Breast epithelium (tissue), 4 donors: ENCODE measurements at regions not wholly inside any gene's neighbourhood (a gene's known extent, or its start where the extent isn't known, plus 50 kb on each side); places are given as distances from the start of the nearest gene placed in this dataset.
"Not testable (repeated sequence)": the region's sequence is repeated elsewhere in the genome, so short reads cannot be mapped to it uniquely, and the experiment has no call there.

Experiments
- DNase-seq, 2 donors: peaks; one replicate each; pipeline ENCODE4 v3.0.0-alpha.2; 2019; ENCODE audit warnings: low spot score in 2 of 2
- H3K27ac ChIP-seq, 2 donors: fragments of 200-600 bp; sonication (generic) in 1 of 2; one replicate each; pipeline ENCODE4 v1.5.1; 2016 to 2019; ENCODE audit warnings: mild to moderate bottlenecking in 1 of 2
- H3K27me3 ChIP-seq, 2 donors: fragments of 200-600 bp; sonication (generic) in 1 of 2; one replicate each; pipeline versions ENCODE4 v1.5.1 to v1.6.0; 2017 to 2019; ENCODE audit warnings: control low read depth in 1 of 2, mild to moderate bottlenecking in 1 of 2
- H3K36me3 ChIP-seq: fragments of 200-600 bp; one replicate; pipeline ENCODE4 v1.5.1; 2019
- H3K4me1 ChIP-seq, 2 donors: fragments of 200-600 bp; sonication (generic); one replicate each; pipeline ENCODE4 v1.5.1; 2016 to 2019; ENCODE audit warnings: control low read depth in 1 of 2
- H3K4me3 ChIP-seq, 3 donors: fragments of 200-600 bp; sonication (generic); 1 replicate in 2 of 3; 2 replicates in 1 of 3; pipeline ENCODE4 v1.5.1; 2016 to 2019; ENCODE audit warnings: mild to moderate bottlenecking in 3 of 3, moderate library complexity in 2 of 3
- H3K9me3 ChIP-seq, 2 donors: fragments of 200-600 bp; sonication (generic) in 1 of 2; one replicate each; pipeline ENCODE4 v1.5.1; 2016 to 2019; ENCODE audit warnings: control low read depth in 1 of 2
- CTCF ChIP-seq, 3 donors: fragments of 450-650 bp; IDR thresholded peaks; one replicate each; pipeline ENCODE4 v1.5.1; 2016 to 2017; ENCODE audit warnings: antibody characterized with exemption in 3 of 3, mild to moderate bottlenecking in 3 of 3, moderate library complexity in 3 of 3
- POLR2A ChIP-seq: fragments of 450-650 bp; IDR thresholded peaks from one replicate; pipeline ENCODE4 v1.6.1; 2016; ENCODE audit warnings: antibody characterized with exemption, mild to moderate bottlenecking, moderate library complexity
- POLR2AphosphoS5 ChIP-seq, 3 donors: sonication (generic); formaldehyde crosslinking; IDR thresholded peaks; one replicate each; pipeline ENCODE4 v1.6.1; 2017; ENCODE audit warnings: antibody characterized with exemption in 3 of 3
- intact Hi-C: fragments of 100-400 bp; cut with DNase I; formaldehyde crosslinking; loops from one replicate; pipeline ENCODE4 v1.15.1; 2023; ENCODE audit warnings: low total_unique reads

DNA sequence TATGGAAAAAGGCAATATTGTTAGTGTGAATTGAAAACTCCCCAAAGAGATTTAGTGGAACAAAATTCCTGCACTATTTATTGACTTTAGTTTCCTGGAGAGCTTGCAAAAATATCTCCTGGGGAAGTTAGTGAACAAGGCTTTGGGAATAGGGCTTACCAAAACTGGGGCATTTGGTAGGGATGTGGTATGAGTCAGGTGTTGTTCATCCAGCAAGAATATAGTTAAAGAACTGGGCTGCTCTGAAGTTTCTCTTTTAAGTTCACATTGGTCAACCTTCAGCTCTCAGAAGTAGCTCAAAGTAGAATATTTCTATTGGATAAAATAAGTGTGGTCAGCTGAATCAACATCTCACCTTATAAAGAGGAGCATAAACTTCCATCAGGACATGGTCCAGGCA, 185.0 kb downstream of the CPE start:
- H3K27ac ChIP-seq = no peak overlapping the region
- no peaks in the 10 kb centered on the region for H3K4me1 ChIP-seq
- no peaks in the 10 kb centered on the region for H3K36me3 ChIP-seq
- TF ChIP-seq POLR2A (no peak), CTCF (IDR thresholded peaks at IDR 0.05) (no peak), POLR2AphosphoS5 (IDR thresholded peaks at IDR 0.05) (no peak)
- intact Hi-C loops = no loop called here
- H3K4me3 ChIP-seq = no peak overlapping the region
- no peak for DNase-seq
- H3K9me3 ChIP-seq = peaks cover 0 to 5% of the 10 kb centered on the region in 2 donors
- H3K27me3 ChIP-seq = no peaks in the 10 kb centered on the region

DNA sequence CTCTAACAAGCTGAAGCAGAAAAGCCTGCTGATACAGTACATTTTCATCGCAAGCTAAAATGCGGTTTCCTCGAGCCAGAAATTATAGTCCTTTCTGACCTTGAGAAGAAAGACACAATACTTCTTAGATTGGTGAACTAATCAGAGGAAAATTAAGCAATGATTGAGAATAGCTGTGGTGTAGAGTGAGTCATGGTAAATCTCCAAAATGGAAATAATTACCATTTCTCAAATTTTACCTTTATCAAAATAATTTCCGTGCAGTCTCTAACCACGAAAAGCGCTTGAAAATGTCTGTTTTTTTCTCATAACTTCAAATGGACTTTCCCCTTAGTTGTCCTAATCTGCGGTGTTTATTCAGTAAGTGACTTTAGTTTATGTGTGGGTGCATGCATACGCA, 190.2 kb downstream of the CPE start:
- no peaks in the 10 kb centered on the region for H3K27me3 ChIP-seq
- H3K27ac ChIP-seq = no peak overlapping the region
- no peak overlapping the region for H3K4me3 ChIP-seq
- no peaks in the 10 kb centered on the region for H3K4me1 ChIP-seq
- H3K9me3 ChIP-seq = no peaks in the 10 kb centered on the region
- H3K36me3 ChIP-seq = no peaks in the 10 kb centered on the region
- TF ChIP-seq CTCF (IDR thresholded peaks at IDR 0.05) (no peak), POLR2A (no peak), POLR2AphosphoS5 (IDR thresholded peaks at IDR 0.05) (no peak)
- no peak for DNase-seq
- intact Hi-C loops = no loop called here

DNA sequence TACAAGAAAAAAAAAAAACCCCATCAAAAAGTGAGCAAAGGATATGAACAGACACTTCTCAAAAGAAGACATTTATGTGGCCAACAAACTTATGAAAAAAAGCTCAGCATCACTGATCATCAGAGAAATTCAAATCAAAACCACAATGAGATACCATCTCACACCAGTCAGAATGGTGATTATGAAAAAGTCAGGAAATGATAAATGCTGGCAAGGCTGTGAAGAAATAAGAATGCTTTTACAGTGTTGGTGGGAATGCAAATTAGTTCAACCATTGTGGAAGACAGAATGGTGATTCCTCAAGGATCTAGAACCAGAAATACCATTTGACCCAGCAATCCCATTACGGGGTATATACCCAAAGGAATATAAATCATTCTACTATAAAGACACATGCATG, 192.7 kb downstream of the CPE start:
- intact Hi-C loops, H3K9me3 ChIP-seq: not testable (repeated sequence)

GRCh38 chr4:165580351-165580905, 201.6 kb downstream of the CPE start:
- H3K36me3 ChIP-seq = no peaks in the 10 kb centered on the region
- intact Hi-C loops = no loop called here
- H3K27ac ChIP-seq = no peak overlapping the region
- H3K4me3 ChIP-seq = no peak overlapping the region
- H3K4me1 ChIP-seq = no peaks in the 10 kb centered on the region
- no peaks in the 10 kb centered on the region for H3K27me3 ChIP-seq
- no peak for DNase-seq
- TF ChIP-seq POLR2AphosphoS5 (IDR thresholded peaks at IDR 0.05) (no peak), CTCF (IDR thresholded peaks at IDR 0.05) (no peak), POLR2A (no peak)
- no peaks in the 10 kb centered on the region for H3K9me3 ChIP-seq

More for the DNA sequence above, 192.7 kb downstream of the CPE start:
- H3K4me1 ChIP-seq, H3K4me3 ChIP-seq, H3K27me3 ChIP-seq, H3K36me3 ChIP-seq, DNase-seq, H3K27ac ChIP-seq: not testable (repeated sequence)

- H3K27ac ChIP-seq = no peak overlapping the region
- no peaks in the 10 kb centered on the region for H3K9me3 ChIP-seq
- H3K36me3 ChIP-seq = no peaks in the 10 kb centered on the region
- H3K4me1 ChIP-seq = no peaks in the 10 kb centered on the region
- no peaks in the 10 kb centered on the region for H3K27me3 ChIP-seq
- no peak for DNase-seq
- intact Hi-C loops = no loop called here
- H3K4me3 ChIP-seq = no peak overlapping the region
- no peak for TF ChIP-seq CTCF (IDR thresholded peaks at IDR 0.05)
- no peak for TF ChIP-seq POLR2A
- no peak for TF ChIP-seq POLR2AphosphoS5 (IDR thresholded peaks at IDR 0.05)
Observed at GRCh38 chr4:165583341-165583740, 204.5 kb downstream of the CPE start.

- H3K36me3 ChIP-seq = no peaks in the 10 kb centered on the region
- intact Hi-C loops = no loop called here
- TF ChIP-seq POLR2A = no peak
- no peak for TF ChIP-seq POLR2AphosphoS5 (IDR thresholded peaks at IDR 0.05)
- TF ChIP-seq CTCF (IDR thresholded peaks at IDR 0.05) = no peak
- no peak for DNase-seq
- H3K4me3 ChIP-seq = no peak overlapping the region
- H3K27ac ChIP-seq = no peak overlapping the region
- no peaks in the 10 kb centered on the region for H3K27me3 ChIP-seq
- H3K4me1 ChIP-seq = no peaks in the 10 kb centered on the region
- no peaks in the 10 kb centered on the region for H3K9me3 ChIP-seq
Observed at GRCh38 chr4:165584916-165585315, 206.1 kb downstream of the CPE start.
